Esophagus squamous epithelium (tissue), 5 donors: ENCODE measurements at regions not wholly inside any gene's neighbourhood (a gene's known extent, or its start where the extent isn't known, plus 50 kb on each side); places are given as distances from the start of the nearest gene placed in this dataset.

ENCODE experiments used
- DNase-seq: peaks from one replicate; lab custom pipeline; 2025; lab: John Stamatoyannopoulos, UW
- H3K27ac ChIP-seq, 4 donors: fragments of 200-600 bp; sonication (generic); one replicate each; pipeline ENCODE4 v1.5.1; 2016 to 2019; ENCODE audit warnings: mild to moderate bottlenecking in 1 of 4
- H3K27me3 ChIP-seq, 4 donors: fragments of 200-600 bp; sonication (generic); 1 replicate in 3 of 4; 2 replicates in 1 of 4; pipeline versions ENCODE4 v1.5.1 to v1.6.0; 2017 to 2021; ENCODE audit warnings: antibody characterized with exemption in 1 of 4
- H3K36me3 ChIP-seq, 3 donors: fragments of 200-600 bp; sonication (generic); one replicate each; pipeline ENCODE4 v1.5.1; 2016 to 2019
- H3K4me1 ChIP-seq, 3 donors: fragments of 200-600 bp; sonication (generic); one replicate each; pipeline ENCODE4 v1.5.1; 2017 to 2019
- H3K4me3 ChIP-seq, 4 donors: fragments of 200-600 bp; sonication (generic); 1 replicate in 3 of 4; 2 replicates in 1 of 4; pipeline ENCODE4 v1.5.1; 2016 to 2019; ENCODE audit warnings: mild to moderate bottlenecking in 2 of 4, moderate library complexity in 1 of 4
- H3K9me3 ChIP-seq, 3 donors: fragments of 200-600 bp; sonication (generic); one replicate each; pipeline ENCODE4 v1.5.1; 2016 to 2019
- CTCF ChIP-seq, 6 experiments: fragments of 450-650 bp in 4 of 6; fragments of 200-600 bp in 2 of 6; sonication (generic) in 2 of 6; IDR thresholded peaks; one replicate each; pipeline ENCODE4 v1.5.1; 2016 to 2019; ENCODE audit warnings: antibody characterized with exemption in 6 of 6, mild to moderate bottlenecking in 4 of 6, moderate library complexity in 4 of 6
- POLR2A ChIP-seq, 4 donors: fragments of 450-650 bp; IDR thresholded peaks; one replicate each; pipeline ENCODE4 v1.6.1; 2017; ENCODE audit warnings: antibody characterized with exemption in 4 of 4, mild to moderate bottlenecking in 4 of 4, moderate library complexity in 3 of 4
- WGBS, 2 donors: methylation state at CpG; one replicate each; pipeline ENCODE4 v1.1.5; 2018; 5-methylcytosine and 5-hydroxymethylcytosine counted together
- intact Hi-C: fragments of 100-400 bp; cut with DNase I; formaldehyde crosslinking; loops from one replicate; pipeline ENCODE4 v1.15.0; 2022
- donor health status: DM: yes; HTN: yes; CAD: no.

- no peak overlapping the region for H3K4me3 ChIP-seq
- no peak for TF ChIP-seq POLR2A (IDR thresholded peaks at IDR 0.05)
- TF ChIP-seq CTCF (IDR thresholded peaks at IDR 0.05), result no peak
- WGBS, 2 donors, result 61 to 69% methylated on average over 4 of the region's 4 CpGs
- no peaks in the 10 kb centered on the region for H3K36me3 ChIP-seq
- no peaks in the 10 kb centered on the region for H3K9me3 ChIP-seq
- H3K27me3 ChIP-seq, result no peaks in the 10 kb centered on the region
- H3K4me1 ChIP-seq, result no peaks in the 10 kb centered on the region
- H3K27ac ChIP-seq, result no peak overlapping the region
- DNase-seq, result no peak
- intact Hi-C loops, result no loop called here
These were observed 1399.1 kb upstream of the PIK3C3 start for GRCh38 chr18:40555914-40556313.

GRCh38 chr18:40553029-40553428 lies 1402.0 kb upstream of the PIK3C3 start:
- intact Hi-C loops, result no loop called here
- DNase-seq, result no peak
- Histone ChIP-seq H3K4me1 (no peaks in the 10 kb centered on the region), H3K27me3 (no peaks in the 10 kb centered on the region), H3K27ac (no peak overlapping the region), H3K9me3 (no peaks in the 10 kb centered on the region), H3K4me3 (no peak overlapping the region), H3K36me3 (no peaks in the 10 kb centered on the region)
- TF ChIP-seq CTCF (IDR thresholded peaks at IDR 0.05) (no peak), POLR2A (IDR thresholded peaks at IDR 0.05) (no peak)

GRCh38 chr18:40546875-40547274 lies 1408.2 kb upstream of the PIK3C3 start:
- H3K4me1 ChIP-seq, result no peaks in the 10 kb centered on the region
- H3K36me3 ChIP-seq, result no peaks in the 10 kb centered on the region
- H3K4me3 ChIP-seq, result no peak overlapping the region
- H3K9me3 ChIP-seq, result no peaks in the 10 kb centered on the region
- no peak for TF ChIP-seq POLR2A (IDR thresholded peaks at IDR 0.05)
- no peak for TF ChIP-seq CTCF (IDR thresholded peaks at IDR 0.05)
- no peak overlapping the region for H3K27ac ChIP-seq
- no peak for DNase-seq
- 79 to 83% methylated on average over 3 of the region's 3 CpGs for WGBS, 2 donors
- no peaks in the 10 kb centered on the region for H3K27me3 ChIP-seq
- intact Hi-C loops, result no loop called here

GRCh38 chr18:40534723-40535122 lies 1420.3 kb upstream of the PIK3C3 start:
- no peak for DNase-seq
- Histone ChIP-seq H3K36me3 (no peaks in the 10 kb centered on the region), H3K27me3 (no peaks in the 10 kb centered on the region), H3K4me3 (no peak overlapping the region), H3K27ac (no peak overlapping the region), H3K9me3 (no peaks in the 10 kb centered on the region), H3K4me1 (no peaks in the 10 kb centered on the region)
- intact Hi-C loops, result no loop called here
- TF ChIP-seq CTCF (IDR thresholded peaks at IDR 0.05) (no peak), POLR2A (IDR thresholded peaks at IDR 0.05) (no peak)
- 70 to 84% methylated on average over 2 of the region's 2 CpGs for WGBS, 2 donors

GRCh38 chr18:40532046-40532445 lies 1423.0 kb upstream of the PIK3C3 start:
- 40 to 57% methylated on average over 1 of the region's 1 CpG for WGBS, 2 donors
- Histone ChIP-seq H3K27ac (no peak overlapping the region), H3K9me3 (no peaks in the 10 kb centered on the region), H3K36me3 (no peaks in the 10 kb centered on the region), H3K4me1 (no peaks in the 10 kb centered on the region), H3K27me3 (no peaks in the 10 kb centered on the region), H3K4me3 (no peak overlapping the region)
- intact Hi-C loops, result no loop called here
- DNase-seq, result no peak
- TF ChIP-seq POLR2A (IDR thresholded peaks at IDR 0.05) (no peak), CTCF (IDR thresholded peaks at IDR 0.05) (no peak)
